Body of pancreas (tissue), 4 donors: ENCODE measurements at regions not wholly inside any gene's neighbourhood (a gene's known extent, or its start where the extent isn't known, plus 50 kb on each side); places are given as distances from the start of the nearest gene placed in this dataset.

ENCODE experiments used
- POLR2A ChIP-seq, 3 donors: fragments of 450-650 bp; IDR thresholded peaks; one replicate each; pipeline ENCODE4 v1.6.1; 2016; ENCODE audit warnings: antibody characterized with exemption in 3 of 3, mild to moderate bottlenecking in 2 of 3
- TF ChIP-seq, protein P1 (sequence below), 7 experiments: fragments of 450-650 bp in 4 of 7; fragments of 200-600 bp in 3 of 7; sonication (generic) in 3 of 7; IDR thresholded peaks; one replicate each; pipeline ENCODE4 v1.5.1; 2016 to 2019; ENCODE audit warnings: antibody characterized with exemption in 7 of 7

- TF ChIP-seq, protein P1, sequence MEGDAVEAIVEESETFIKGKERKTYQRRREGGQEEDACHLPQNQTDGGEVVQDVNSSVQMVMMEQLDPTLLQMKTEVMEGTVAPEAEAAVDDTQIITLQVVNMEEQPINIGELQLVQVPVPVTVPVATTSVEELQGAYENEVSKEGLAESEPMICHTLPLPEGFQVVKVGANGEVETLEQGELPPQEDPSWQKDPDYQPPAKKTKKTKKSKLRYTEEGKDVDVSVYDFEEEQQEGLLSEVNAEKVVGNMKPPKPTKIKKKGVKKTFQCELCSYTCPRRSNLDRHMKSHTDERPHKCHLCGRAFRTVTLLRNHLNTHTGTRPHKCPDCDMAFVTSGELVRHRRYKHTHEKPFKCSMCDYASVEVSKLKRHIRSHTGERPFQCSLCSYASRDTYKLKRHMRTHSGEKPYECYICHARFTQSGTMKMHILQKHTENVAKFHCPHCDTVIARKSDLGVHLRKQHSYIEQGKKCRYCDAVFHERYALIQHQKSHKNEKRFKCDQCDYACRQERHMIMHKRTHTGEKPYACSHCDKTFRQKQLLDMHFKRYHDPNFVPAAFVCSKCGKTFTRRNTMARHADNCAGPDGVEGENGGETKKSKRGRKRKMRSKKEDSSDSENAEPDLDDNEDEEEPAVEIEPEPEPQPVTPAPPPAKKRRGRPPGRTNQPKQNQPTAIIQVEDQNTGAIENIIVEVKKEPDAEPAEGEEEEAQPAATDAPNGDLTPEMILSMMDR (IDR thresholded peaks at IDR 0.05), result no peak
- no peak for TF ChIP-seq POLR2A (IDR thresholded peaks at IDR 0.05)
Measured at GRCh38 chr2:160694631-160695030, 201.0 kb upstream of the RBMS1 start.
